MM.1S (cell line): ENCODE measurements at regions not wholly inside any gene's neighbourhood (a gene's known extent, or its start where the extent isn't known, plus 50 kb on each side); places are given as distances from the start of the nearest gene placed in this dataset.

Source experiments
- EZH2 ChIP-seq: fragments of 300-600 bp; sonication (generic); optimal IDR thresholded peaks from 2 replicates; pipeline ENCODE3; 2017; ENCODE audit warnings: low read depth, mild to moderate bottlenecking, antibody characterized with exemption, low read length, mixed read lengths
- TF ChIP-seq, protein P1 (sequence below): fragments of 300-600 bp; sonication (generic); IDR thresholded peaks from 2 replicates; pipeline ENCODE4 v1.5.1; 2016; ENCODE audit warnings: antibody characterized with exemption, low read length, mixed read lengths

DNA sequence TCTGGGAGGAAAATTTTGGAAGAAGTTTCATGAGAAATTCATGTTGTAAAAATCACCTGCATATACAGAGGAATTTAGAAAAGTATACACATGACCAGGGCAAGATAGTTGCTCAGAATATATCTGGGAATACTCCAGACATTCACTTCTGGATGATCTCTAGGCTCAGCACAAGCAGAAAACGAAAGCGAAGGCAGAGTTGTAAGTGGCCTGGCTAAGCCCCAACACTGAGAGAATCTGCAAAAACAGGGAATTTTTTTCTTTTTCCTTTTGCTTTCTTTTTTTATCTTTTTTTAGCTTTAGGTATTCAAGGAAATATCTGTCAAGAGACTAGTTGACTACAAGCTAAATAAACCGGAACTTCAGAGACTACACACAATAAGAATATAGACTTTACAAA, 207.2 kb downstream of the FGF13 start:
- TF ChIP-seq, protein P1, sequence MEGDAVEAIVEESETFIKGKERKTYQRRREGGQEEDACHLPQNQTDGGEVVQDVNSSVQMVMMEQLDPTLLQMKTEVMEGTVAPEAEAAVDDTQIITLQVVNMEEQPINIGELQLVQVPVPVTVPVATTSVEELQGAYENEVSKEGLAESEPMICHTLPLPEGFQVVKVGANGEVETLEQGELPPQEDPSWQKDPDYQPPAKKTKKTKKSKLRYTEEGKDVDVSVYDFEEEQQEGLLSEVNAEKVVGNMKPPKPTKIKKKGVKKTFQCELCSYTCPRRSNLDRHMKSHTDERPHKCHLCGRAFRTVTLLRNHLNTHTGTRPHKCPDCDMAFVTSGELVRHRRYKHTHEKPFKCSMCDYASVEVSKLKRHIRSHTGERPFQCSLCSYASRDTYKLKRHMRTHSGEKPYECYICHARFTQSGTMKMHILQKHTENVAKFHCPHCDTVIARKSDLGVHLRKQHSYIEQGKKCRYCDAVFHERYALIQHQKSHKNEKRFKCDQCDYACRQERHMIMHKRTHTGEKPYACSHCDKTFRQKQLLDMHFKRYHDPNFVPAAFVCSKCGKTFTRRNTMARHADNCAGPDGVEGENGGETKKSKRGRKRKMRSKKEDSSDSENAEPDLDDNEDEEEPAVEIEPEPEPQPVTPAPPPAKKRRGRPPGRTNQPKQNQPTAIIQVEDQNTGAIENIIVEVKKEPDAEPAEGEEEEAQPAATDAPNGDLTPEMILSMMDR, result no peak
- no peak for TF ChIP-seq EZH2
